ENCODE measurements at regions not wholly inside any gene's neighbourhood (a gene's known extent, or its start where the extent isn't known, plus 50 kb on each side); places are given as distances from the start of the nearest gene placed in this dataset.

- TF ChIP-seq POLR2AphosphoS5 (IDR thresholded peaks at IDR 0.05; ENCODE audit: insufficient read depth in 1 of 2, low read depth in 1 of 2) = no peak
- TF ChIP-seq, protein P1, sequence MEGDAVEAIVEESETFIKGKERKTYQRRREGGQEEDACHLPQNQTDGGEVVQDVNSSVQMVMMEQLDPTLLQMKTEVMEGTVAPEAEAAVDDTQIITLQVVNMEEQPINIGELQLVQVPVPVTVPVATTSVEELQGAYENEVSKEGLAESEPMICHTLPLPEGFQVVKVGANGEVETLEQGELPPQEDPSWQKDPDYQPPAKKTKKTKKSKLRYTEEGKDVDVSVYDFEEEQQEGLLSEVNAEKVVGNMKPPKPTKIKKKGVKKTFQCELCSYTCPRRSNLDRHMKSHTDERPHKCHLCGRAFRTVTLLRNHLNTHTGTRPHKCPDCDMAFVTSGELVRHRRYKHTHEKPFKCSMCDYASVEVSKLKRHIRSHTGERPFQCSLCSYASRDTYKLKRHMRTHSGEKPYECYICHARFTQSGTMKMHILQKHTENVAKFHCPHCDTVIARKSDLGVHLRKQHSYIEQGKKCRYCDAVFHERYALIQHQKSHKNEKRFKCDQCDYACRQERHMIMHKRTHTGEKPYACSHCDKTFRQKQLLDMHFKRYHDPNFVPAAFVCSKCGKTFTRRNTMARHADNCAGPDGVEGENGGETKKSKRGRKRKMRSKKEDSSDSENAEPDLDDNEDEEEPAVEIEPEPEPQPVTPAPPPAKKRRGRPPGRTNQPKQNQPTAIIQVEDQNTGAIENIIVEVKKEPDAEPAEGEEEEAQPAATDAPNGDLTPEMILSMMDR (IDR thresholded peaks at IDR 0.05) = no peak
These were observed 82.0 kb upstream of the AKAP13 start for GRCh38 chr15:85298366-85298765.
